ENCODE measurements at regions not wholly inside any gene's neighbourhood (a gene's known extent, or its start where the extent isn't known, plus 50 kb on each side); places are given as distances from the start of the nearest gene placed in this dataset.

DNA sequence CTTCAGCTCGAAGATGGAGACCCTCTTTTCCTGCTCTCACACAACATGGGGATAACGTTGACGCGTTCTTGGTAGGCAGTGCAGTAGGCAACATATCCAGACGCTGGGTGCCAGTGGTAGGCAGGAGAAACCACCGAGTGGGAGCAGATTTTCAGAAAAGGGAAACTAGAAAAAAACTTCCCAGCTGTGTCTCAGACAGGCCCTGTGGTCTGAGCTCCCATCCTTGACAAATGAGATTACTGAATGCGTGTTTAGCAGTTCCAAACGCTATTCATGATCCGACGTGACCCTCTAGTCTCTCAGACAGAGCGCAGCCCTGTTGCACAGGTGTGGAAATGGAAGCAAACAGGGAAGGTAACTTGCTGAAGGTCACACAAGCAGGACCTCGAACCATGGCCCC is 83.9 kb upstream of the DUSP22 start:
- H3K36me3 ChIP-seq (replicated peaks; ENCODE audit: low read depth, low read length): peaks cover 7% of the 10 kb centered on the region
- peaks cover 73% of the 10 kb centered on the region for H3K4me1 ChIP-seq (ENCODE audit: low read length)
- no peaks in the 10 kb centered on the region for H3K27me3 ChIP-seq (ENCODE audit: low read depth, low read length)
- H3K4me3 ChIP-seq (ENCODE audit: low read length): peak overlapping the region; percentile 62
- H3K27ac ChIP-seq (ENCODE audit: low read length): peak overlapping the region; percentile 99
- no peaks in the 10 kb centered on the region for H4K20me1 ChIP-seq (ENCODE audit: insufficient read depth, low read length)
- H3K4me2 ChIP-seq (ENCODE audit: low read length): peak overlapping the region; percentile 77
- TF ChIP-seq, protein P1, sequence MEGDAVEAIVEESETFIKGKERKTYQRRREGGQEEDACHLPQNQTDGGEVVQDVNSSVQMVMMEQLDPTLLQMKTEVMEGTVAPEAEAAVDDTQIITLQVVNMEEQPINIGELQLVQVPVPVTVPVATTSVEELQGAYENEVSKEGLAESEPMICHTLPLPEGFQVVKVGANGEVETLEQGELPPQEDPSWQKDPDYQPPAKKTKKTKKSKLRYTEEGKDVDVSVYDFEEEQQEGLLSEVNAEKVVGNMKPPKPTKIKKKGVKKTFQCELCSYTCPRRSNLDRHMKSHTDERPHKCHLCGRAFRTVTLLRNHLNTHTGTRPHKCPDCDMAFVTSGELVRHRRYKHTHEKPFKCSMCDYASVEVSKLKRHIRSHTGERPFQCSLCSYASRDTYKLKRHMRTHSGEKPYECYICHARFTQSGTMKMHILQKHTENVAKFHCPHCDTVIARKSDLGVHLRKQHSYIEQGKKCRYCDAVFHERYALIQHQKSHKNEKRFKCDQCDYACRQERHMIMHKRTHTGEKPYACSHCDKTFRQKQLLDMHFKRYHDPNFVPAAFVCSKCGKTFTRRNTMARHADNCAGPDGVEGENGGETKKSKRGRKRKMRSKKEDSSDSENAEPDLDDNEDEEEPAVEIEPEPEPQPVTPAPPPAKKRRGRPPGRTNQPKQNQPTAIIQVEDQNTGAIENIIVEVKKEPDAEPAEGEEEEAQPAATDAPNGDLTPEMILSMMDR (IDR thresholded peaks at IDR 0.05; ENCODE audit: low read depth, low read length): no peak
- TF ChIP-seq EZH2phosphoT487 (IDR thresholded peaks at IDR 0.05; ENCODE audit: low read depth): no peak
- peak overlapping the region; percentile 88 for H3K9ac ChIP-seq (ENCODE audit: low read length)
- no peaks in the 10 kb centered on the region for H3K9me3 ChIP-seq (ENCODE audit: insufficient read depth, low read length)
- H2AFZ ChIP-seq (ENCODE audit: low read depth, low read length): peak overlapping the region; percentile 1; the same call in 1 of the 2 replicates
- H3K79me2 ChIP-seq (ENCODE audit: low read length): no peaks in the 10 kb centered on the region

DNA sequence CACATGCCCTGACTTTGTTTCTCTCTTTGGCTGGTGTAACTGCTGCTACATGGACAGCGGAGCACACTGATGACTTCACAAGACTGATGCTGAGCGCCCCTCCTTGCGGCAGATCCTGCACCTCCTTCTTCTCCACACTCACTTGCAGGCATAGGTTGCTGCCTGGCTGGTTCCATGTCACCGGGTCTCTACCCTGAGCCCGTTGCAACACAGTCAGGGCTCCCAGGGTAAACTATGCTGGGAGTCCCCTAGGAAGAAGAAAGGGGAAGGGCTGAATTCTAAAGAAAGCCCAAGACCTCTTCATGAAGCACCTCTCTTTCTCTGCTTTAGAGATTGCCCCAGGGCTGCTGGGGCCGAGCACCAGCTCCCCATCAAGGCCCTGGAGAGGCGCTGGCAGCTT is 83.3 kb upstream of the DUSP22 start:
- peak overlapping the region; percentile 1; the same call in 1 of the 2 replicates for H2AFZ ChIP-seq (ENCODE audit: low read depth, low read length)
- H4K20me1 ChIP-seq (ENCODE audit: insufficient read depth, low read length): no peaks in the 10 kb centered on the region
- H3K4me3 ChIP-seq (ENCODE audit: low read length): peak overlapping the region; percentile 62
- H3K4me2 ChIP-seq (ENCODE audit: low read length): peak overlapping the region; percentile 77
- H3K9me3 ChIP-seq (ENCODE audit: insufficient read depth, low read length): no peaks in the 10 kb centered on the region
- H3K36me3 ChIP-seq (replicated peaks; ENCODE audit: low read depth, low read length): peaks cover 13% of the 10 kb centered on the region
- H3K27me3 ChIP-seq (ENCODE audit: low read depth, low read length): no peaks in the 10 kb centered on the region
- no peaks in the 10 kb centered on the region for H3K79me2 ChIP-seq (ENCODE audit: low read length)
- no peak for TF ChIP-seq EZH2phosphoT487 (IDR thresholded peaks at IDR 0.05; ENCODE audit: low read depth)
- TF ChIP-seq, protein P1 (IDR thresholded peaks at IDR 0.05; ENCODE audit: low read depth, low read length): no peak
- H3K9ac ChIP-seq (ENCODE audit: low read length): peak overlapping the region; percentile 88
- H3K4me1 ChIP-seq (ENCODE audit: low read length): peaks cover 73% of the 10 kb centered on the region
- peak overlapping the region; percentile 99 for H3K27ac ChIP-seq (ENCODE audit: low read length)

DNA sequence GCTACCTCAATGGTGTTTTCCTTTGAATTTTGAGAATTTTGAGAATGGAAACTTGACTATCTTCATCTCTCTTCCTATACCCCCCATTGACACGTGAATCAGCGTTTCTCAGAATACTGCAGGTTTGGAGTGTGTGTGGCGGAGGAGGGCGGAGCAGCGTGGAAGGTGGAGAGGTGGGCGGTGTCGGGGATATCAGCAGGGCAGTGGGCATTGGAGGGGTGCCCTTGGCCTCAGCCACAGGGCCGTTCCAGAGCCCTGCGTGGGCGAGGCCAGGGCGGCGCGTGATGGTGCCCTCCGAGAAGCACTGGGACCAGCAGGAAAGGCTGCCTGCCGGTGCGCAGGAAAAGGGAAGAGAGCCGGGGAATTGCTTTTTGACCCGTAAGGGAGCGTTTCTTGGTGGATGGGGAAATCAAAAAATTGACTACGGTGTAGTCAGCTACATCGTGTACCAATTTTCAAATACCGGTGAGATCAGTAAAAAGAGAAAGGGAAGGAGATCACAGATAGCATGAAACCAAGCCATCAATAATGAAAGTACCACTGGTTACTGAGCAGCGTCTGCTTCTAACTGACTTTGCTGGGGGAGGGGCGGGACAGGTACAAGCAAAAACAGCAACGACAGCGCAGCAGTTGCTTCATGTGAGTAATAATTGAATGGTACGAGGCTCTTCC is 82.7 kb upstream of the DUSP22 start:
- H3K27ac ChIP-seq (ENCODE audit: low read length): peak overlapping the region; percentile 99
- H3K9ac ChIP-seq (ENCODE audit: low read length): peak overlapping the region; percentile 88
- H4K20me1 ChIP-seq (ENCODE audit: insufficient read depth, low read length): no peaks in the 10 kb centered on the region
- peak overlapping the region; percentile 77 for H3K4me2 ChIP-seq (ENCODE audit: low read length)
- no peaks in the 10 kb centered on the region for H3K27me3 ChIP-seq (ENCODE audit: low read depth, low read length)
- peaks cover 76% of the 10 kb centered on the region for H3K4me1 ChIP-seq (ENCODE audit: low read length)
- no peak overlapping the region for H2AFZ ChIP-seq (ENCODE audit: low read depth, low read length)
- TF ChIP-seq EZH2phosphoT487 (IDR thresholded peaks at IDR 0.05; ENCODE audit: low read depth): no peak
- TF ChIP-seq, protein P1 (IDR thresholded peaks at IDR 0.05; ENCODE audit: low read depth, low read length): no peak
- no peaks in the 10 kb centered on the region for H3K79me2 ChIP-seq (ENCODE audit: low read length)
- H3K9me3 ChIP-seq (ENCODE audit: insufficient read depth, low read length): peaks cover 4% of the 10 kb centered on the region; the same call in 1 of the 2 replicates
- peak overlapping the region; percentile 62 for H3K4me3 ChIP-seq (ENCODE audit: low read length)
- H3K36me3 ChIP-seq (replicated peaks; ENCODE audit: low read depth, low read length): peaks cover 19% of the 10 kb centered on the region

DNA sequence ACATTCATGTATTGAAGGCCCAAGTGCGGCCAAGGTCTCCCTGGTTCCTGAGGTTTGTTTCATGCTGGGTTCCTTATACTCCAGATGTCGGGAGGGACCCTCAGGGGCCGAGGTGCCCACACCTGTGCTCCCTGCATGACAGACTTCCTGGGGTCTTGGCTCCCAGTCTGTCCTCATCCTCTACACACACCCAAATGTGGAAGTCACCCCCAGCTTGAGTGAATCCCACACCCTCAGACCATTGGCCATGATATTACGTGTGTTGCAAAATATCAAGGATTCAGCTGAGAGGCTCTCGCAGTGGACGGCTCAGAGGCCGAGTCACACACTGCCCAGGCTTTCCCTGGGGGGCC is 82.2 kb upstream of the DUSP22 start:
- peak overlapping the region; percentile 77 for H3K4me2 ChIP-seq (ENCODE audit: low read length)
- H2AFZ ChIP-seq (ENCODE audit: low read depth, low read length): no peak overlapping the region
- H3K9me3 ChIP-seq (ENCODE audit: insufficient read depth, low read length): peaks cover 4% of the 10 kb centered on the region; the same call in 1 of the 2 replicates
- no peak for TF ChIP-seq EZH2phosphoT487 (IDR thresholded peaks at IDR 0.05; ENCODE audit: low read depth)
- TF ChIP-seq, protein P1 (IDR thresholded peaks at IDR 0.05; ENCODE audit: low read depth, low read length): no peak
- peak overlapping the region; percentile 62 for H3K4me3 ChIP-seq (ENCODE audit: low read length)
- H3K36me3 ChIP-seq (replicated peaks; ENCODE audit: low read depth, low read length): peaks cover 24% of the 10 kb centered on the region
- peaks cover 81% of the 10 kb centered on the region for H3K4me1 ChIP-seq (ENCODE audit: low read length)
- H3K27me3 ChIP-seq (ENCODE audit: low read depth, low read length): no peaks in the 10 kb centered on the region
- H3K27ac ChIP-seq (ENCODE audit: low read length): peak overlapping the region; percentile 99
- peak overlapping the region; percentile 88 for H3K9ac ChIP-seq (ENCODE audit: low read length)
- no peaks in the 10 kb centered on the region for H3K79me2 ChIP-seq (ENCODE audit: low read length)
- H4K20me1 ChIP-seq (ENCODE audit: insufficient read depth, low read length): no peaks in the 10 kb centered on the region
